ENCODE measurements at regions not wholly inside any gene's neighbourhood (a gene's known extent, or its start where the extent isn't known, plus 50 kb on each side); places are given as distances from the start of the nearest gene placed in this dataset.

DNA sequence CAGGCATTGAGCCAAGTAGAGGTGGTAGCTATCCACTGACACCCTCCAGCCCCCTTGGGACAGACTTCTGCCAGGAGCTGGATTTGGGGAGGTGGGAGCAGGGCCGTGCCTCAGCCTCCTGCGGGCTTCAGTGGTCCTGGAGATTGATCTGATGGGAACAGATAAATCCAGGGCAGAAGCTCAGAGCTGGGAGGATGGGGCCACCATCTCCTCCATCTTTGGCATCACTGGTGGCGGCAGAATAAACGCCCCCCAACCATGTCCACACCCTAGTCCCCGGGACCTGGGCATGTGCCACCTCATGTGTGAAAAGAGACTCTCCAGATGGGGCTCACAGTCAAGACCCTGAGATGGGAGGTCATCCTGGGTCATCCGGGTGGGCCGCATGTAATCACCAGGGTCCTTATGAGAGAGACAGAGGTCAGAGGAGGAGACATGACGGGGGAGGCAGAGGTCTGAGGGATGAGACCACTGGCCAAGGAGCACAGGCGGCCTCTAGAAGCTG is 209.6 kb upstream of the RTL1 start:
- TF ChIP-seq, protein P1, sequence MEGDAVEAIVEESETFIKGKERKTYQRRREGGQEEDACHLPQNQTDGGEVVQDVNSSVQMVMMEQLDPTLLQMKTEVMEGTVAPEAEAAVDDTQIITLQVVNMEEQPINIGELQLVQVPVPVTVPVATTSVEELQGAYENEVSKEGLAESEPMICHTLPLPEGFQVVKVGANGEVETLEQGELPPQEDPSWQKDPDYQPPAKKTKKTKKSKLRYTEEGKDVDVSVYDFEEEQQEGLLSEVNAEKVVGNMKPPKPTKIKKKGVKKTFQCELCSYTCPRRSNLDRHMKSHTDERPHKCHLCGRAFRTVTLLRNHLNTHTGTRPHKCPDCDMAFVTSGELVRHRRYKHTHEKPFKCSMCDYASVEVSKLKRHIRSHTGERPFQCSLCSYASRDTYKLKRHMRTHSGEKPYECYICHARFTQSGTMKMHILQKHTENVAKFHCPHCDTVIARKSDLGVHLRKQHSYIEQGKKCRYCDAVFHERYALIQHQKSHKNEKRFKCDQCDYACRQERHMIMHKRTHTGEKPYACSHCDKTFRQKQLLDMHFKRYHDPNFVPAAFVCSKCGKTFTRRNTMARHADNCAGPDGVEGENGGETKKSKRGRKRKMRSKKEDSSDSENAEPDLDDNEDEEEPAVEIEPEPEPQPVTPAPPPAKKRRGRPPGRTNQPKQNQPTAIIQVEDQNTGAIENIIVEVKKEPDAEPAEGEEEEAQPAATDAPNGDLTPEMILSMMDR (IDR thresholded peaks at IDR 0.05; ENCODE audit: insufficient read depth, low read depth, low read length) = no peak
- TF ChIP-seq EZH2 (IDR thresholded peaks at IDR 0.05; ENCODE audit: insufficient read depth, low read length) = no peak

All from astrocyte (in vitro differentiated cells and primary cell).